Gastroesophageal sphincter (tissue), 4 donors: ENCODE measurements at regions not wholly inside any gene's neighbourhood (a gene's known extent, or its start where the extent isn't known, plus 50 kb on each side); places are given as distances from the start of the nearest gene placed in this dataset.

Experiments used
- ATAC-seq: fragments of 150-250 bp; one replicate; pipeline ENCODE4 v1.9.1; 2016; ENCODE audit warnings: mild to moderate bottlenecking, moderate library complexity
- H3K27ac ChIP-seq, 4 donors: fragments of 200-600 bp; sonication (generic) in 3 of 4; 1 replicate in 3 of 4; 2 replicates in 1 of 4; pipeline ENCODE4 v1.5.1; 2016 to 2019
- H3K27me3 ChIP-seq: fragments of 200-600 bp; sonication (generic); one replicate; pipeline ENCODE4 v1.5.1; 2019
- H3K36me3 ChIP-seq, 2 donors: fragments of 200-600 bp; sonication (generic); one replicate each; pipeline ENCODE4 v1.5.1; 2019; ENCODE audit warnings: control low read depth in 1 of 2
- H3K4me1 ChIP-seq, 3 donors: fragments of 200-600 bp; sonication (generic); 1 replicate in 2 of 3; 2 replicates in 1 of 3; pipeline ENCODE4 v1.5.1; 2016 to 2019; ENCODE audit warnings: control low read depth in 2 of 3
- H3K4me3 ChIP-seq, 2 donors: fragments of 200-600 bp; sonication (generic); one replicate each; pipeline ENCODE4 v1.5.1; 2019; ENCODE audit warnings: mild to moderate bottlenecking in 1 of 2, moderate library complexity in 1 of 2
- H3K9me3 ChIP-seq, 3 donors: fragments of 200-600 bp; sonication (generic); one replicate each; pipeline ENCODE4 v1.5.1; 2017 to 2019; ENCODE audit warnings: control low read depth in 2 of 3
- EP300 ChIP-seq: sonication (generic); formaldehyde crosslinking; IDR thresholded peaks from one replicate; pipeline ENCODE4 v1.6.1; 2017; ENCODE audit warnings: antibody characterized with exemption, mild to moderate bottlenecking
- POLR2A ChIP-seq, 2 donors: fragments of 450-650 bp; IDR thresholded peaks; one replicate each; pipeline ENCODE4 v1.6.1; 2017; ENCODE audit warnings: antibody characterized with exemption in 2 of 2, mild to moderate bottlenecking in 2 of 2, moderate library complexity in 1 of 2
- POLR2AphosphoS5 ChIP-seq: sonication (generic); formaldehyde crosslinking; IDR thresholded peaks from one replicate; pipeline ENCODE4 v1.6.1; 2017; ENCODE audit warnings: antibody characterized with exemption
- WGBS, 2 donors: methylation state at CpG; one replicate each; pipeline ENCODE4 v1.1.5; 2018; ENCODE audit warnings: low coverage in 1 of 2; 5-methylcytosine and 5-hydroxymethylcytosine counted together
- TF ChIP-seq, protein P1 (sequence below), 4 experiments: fragments of 200-600 bp in 2 of 4; fragments of 450-650 bp in 2 of 4; sonication (generic) in 1 of 4; IDR thresholded peaks; one replicate each; pipeline ENCODE4 v1.5.1; 2017 to 2019; ENCODE audit warnings: antibody characterized with exemption in 4 of 4, mild to moderate bottlenecking in 2 of 4, moderate library complexity in 2 of 4

DNA sequence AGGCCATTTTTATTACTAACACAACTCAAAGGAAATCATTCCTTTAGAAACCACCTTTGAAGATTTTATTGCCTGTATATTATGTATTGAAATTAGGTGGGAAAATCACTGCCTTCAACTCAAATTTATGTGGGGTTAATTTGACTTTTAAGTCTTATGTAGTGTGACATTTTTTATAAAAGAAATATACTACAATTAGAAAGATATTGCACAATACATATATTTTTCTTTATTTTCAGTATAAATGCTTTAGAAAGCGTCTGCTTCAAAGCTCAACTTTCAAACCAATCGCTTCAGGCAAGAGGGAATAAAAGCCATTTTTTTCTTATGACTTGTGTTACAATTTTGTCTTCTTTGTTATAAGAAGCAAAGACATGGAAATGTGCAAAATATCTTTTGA, 337.4 kb upstream of the ZWINT start:
- H3K27me3 ChIP-seq, result no peaks in the 10 kb centered on the region
- no peaks in the 10 kb centered on the region for H3K9me3 ChIP-seq
- H3K4me3 ChIP-seq, result no peak overlapping the region
- H3K4me1 ChIP-seq, result no peaks in the 10 kb centered on the region
- WGBS, 2 donors, result 57 to 67% methylated on average over 2 of the region's 2 CpGs
- no peak for ATAC-seq
- H3K36me3 ChIP-seq, result no peaks in the 10 kb centered on the region
- H3K27ac ChIP-seq, result no peak overlapping the region
- TF ChIP-seq POLR2A (IDR thresholded peaks at IDR 0.05), result no peak
- TF ChIP-seq POLR2AphosphoS5, result no peak
- TF ChIP-seq, protein P1, sequence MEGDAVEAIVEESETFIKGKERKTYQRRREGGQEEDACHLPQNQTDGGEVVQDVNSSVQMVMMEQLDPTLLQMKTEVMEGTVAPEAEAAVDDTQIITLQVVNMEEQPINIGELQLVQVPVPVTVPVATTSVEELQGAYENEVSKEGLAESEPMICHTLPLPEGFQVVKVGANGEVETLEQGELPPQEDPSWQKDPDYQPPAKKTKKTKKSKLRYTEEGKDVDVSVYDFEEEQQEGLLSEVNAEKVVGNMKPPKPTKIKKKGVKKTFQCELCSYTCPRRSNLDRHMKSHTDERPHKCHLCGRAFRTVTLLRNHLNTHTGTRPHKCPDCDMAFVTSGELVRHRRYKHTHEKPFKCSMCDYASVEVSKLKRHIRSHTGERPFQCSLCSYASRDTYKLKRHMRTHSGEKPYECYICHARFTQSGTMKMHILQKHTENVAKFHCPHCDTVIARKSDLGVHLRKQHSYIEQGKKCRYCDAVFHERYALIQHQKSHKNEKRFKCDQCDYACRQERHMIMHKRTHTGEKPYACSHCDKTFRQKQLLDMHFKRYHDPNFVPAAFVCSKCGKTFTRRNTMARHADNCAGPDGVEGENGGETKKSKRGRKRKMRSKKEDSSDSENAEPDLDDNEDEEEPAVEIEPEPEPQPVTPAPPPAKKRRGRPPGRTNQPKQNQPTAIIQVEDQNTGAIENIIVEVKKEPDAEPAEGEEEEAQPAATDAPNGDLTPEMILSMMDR (IDR thresholded peaks at IDR 0.05), result no peak
- TF ChIP-seq EP300, result no peak

DNA sequence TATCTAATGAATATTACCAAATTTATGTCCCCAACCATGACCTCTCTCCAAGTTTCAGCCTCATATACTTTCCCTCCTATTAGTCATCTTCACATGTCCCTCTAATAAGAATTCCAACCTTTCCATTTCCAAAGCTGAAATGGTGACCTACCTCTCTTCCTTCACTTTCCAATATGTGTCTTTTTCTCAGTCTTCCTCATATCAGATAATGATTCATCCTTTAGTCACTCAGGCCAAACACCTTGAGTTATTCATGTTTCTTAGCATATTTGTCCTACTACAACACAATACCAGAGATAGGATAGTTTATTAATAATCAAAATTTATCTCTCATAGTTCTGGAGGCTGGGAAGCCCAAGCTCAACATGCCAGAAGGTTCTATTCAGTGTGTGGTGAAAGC, 318.5 kb upstream of the ZWINT start:
- Histone ChIP-seq H3K36me3 (no peaks in the 10 kb centered on the region), H3K27ac (no peak overlapping the region), H3K9me3 (peaks cover 0 to 12% (median 0%) of the 10 kb centered on the region in 3 donors), H3K27me3 (no peaks in the 10 kb centered on the region), H3K4me3 (no peak overlapping the region), H3K4me1 (no peaks in the 10 kb centered on the region)
- TF ChIP-seq POLR2A (IDR thresholded peaks at IDR 0.05) (no peak), EP300 (no peak), POLR2AphosphoS5 (no peak)
- TF ChIP-seq, protein P1 (IDR thresholded peaks at IDR 0.05), result no peak
- no peak for ATAC-seq

DNA sequence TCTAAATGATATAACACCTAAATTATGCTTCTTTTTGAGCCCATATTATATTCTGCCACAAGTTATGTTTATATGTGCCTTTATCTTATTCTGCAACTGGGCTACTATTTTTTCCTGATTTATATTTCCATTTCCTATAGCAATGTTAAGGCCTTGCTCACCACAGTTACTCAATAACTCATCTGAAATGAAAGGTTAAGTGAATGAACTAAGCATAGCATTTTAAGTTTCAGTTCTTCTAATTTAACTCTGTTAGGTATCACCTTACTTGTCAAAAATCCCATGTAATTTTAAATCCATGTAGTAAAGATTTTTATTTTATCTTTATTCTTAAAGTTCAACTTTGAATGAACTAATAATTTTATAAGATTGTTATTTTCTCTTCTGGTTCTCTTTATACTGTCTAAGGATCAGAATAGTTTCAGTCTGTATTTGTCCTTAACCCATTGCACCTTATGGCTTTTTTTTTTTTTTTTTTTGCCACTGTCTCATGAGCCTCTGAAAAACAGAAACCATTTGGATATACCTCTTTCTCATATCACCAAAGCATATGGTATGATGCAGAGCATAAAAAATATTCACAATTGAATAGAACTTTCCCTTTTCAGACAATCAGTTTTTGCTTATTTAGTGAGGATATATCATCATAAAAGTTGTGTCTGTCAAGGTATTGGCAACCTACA, 301.8 kb upstream of the ZWINT start:
- Histone ChIP-seq H3K4me1 (no peaks in the 10 kb centered on the region), H3K36me3 (no peaks in the 10 kb centered on the region), H3K9me3 (no peaks in the 10 kb centered on the region), H3K4me3 (no peak overlapping the region), H3K27ac (no peak overlapping the region), H3K27me3 (no peaks in the 10 kb centered on the region)
- no peak for ATAC-seq
- TF ChIP-seq POLR2AphosphoS5, result no peak
- TF ChIP-seq, protein P1 (IDR thresholded peaks at IDR 0.05), result no peak
- TF ChIP-seq POLR2A (IDR thresholded peaks at IDR 0.05), result no peak
- TF ChIP-seq EP300, result no peak

DNA sequence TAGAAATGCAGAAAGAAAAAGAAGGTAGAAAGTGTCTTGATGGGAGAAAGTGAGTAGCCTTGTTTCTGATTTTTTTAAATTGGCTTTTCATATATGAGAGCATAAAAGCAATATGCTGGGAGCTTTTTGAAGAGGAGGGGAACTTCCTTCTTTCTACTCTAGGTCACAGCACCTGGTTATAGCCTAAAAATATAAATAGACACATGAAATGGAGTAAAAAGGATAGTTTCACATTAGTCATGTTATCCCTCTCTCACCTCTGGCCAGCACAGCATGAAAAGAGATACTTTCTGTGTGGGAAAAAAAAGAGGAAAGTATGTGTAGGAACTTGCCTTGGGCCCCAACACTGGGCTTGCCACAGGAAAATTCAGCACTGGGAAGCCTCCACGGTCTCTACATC, 292.2 kb upstream of the ZWINT start:
- Histone ChIP-seq H3K9me3 (peaks cover 0 to 27% (median 0%) of the 10 kb centered on the region in 3 donors), H3K4me3 (no peak overlapping the region), H3K27ac (no peak overlapping the region), H3K27me3 (no peaks in the 10 kb centered on the region), H3K36me3 (no peaks in the 10 kb centered on the region), H3K4me1 (no peaks in the 10 kb centered on the region)
- no peak for ATAC-seq
- TF ChIP-seq POLR2AphosphoS5 (no peak), POLR2A (IDR thresholded peaks at IDR 0.05) (no peak), EP300 (no peak)
- TF ChIP-seq, protein P1 (IDR thresholded peaks at IDR 0.05), result no peak
- 40 to 78% methylated on average over 1 of the region's 1 CpG for WGBS, 2 donors

DNA sequence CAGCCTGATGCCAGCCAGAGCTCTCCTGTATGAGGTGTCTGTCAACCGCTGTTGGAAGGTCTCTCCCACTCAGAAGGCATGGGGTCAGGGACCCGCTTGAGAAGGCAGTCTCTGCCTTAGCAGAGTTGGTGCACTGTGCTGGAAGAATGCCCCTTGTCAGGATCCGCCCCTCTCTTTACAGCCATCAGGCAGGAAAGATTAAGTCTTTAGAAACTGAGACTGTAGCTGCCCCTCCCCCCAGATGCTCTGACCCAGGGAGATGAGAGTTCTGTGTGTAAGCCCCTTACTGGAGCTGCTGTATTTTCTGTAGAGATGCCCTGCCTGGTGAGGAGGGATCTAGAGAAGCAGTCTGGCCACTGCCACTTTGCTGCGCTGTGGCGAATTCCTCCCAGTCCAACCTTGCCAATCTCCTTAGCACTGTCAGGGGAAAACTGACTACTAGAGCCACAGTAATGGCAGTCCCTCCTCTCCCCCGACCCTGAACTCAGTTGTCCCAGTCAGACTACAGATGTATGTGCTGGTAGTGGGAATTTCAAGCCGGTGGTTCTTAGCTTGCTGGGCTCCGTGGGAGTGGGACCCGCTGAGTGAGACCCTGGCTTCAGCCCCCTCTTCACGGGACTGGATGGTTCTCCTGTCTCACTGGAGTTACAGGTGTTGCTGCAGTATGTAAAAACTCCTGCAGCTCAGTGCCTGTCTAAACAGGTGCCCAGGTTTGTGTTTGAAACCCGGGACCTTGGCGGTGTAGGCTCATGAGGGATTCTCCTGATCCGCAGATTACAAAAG, 285.5 kb upstream of the ZWINT start:
- Histone ChIP-seq H3K27me3 (no peaks in the 10 kb centered on the region), H3K36me3 (no peaks in the 10 kb centered on the region), H3K27ac (no peak overlapping the region), H3K9me3 (peaks cover 0 to 5% (median 0%) of the 10 kb centered on the region in 3 donors), H3K4me1 (no peaks in the 10 kb centered on the region), H3K4me3 (no peak overlapping the region)
- no peak for TF ChIP-seq EP300
- WGBS, 2 donors, result 92% methylated on average over 2 of the region's 13 CpGs; no CpG with 5 or more reads in 1 of the 2 donors
- ATAC-seq, result no peak
